ENCODE measurements at regions not wholly inside any gene's neighbourhood (a gene's known extent, or its start where the extent isn't known, plus 50 kb on each side); places are given as distances from the start of the nearest gene placed in this dataset.

GRCh38 chr13:34340534-34340933 lies 522.6 kb downstream of the RFC3 start:
- no peak for DNase-seq

- no peak for DNase-seq
Measured at GRCh38 chr13:34343413-34343940, 525.5 kb downstream of the RFC3 start.

- no peak for DNase-seq
Measured at GRCh38 chr13:34344816-34345215, 526.9 kb downstream of the RFC3 start.

GRCh38 chr13:34345258-34345965 lies 527.5 kb downstream of the RFC3 start:
- DNase-seq, result no peak

GRCh38 chr13:34346626-34347025 lies 528.7 kb downstream of the RFC3 start:
- no peak for DNase-seq

GRCh38 chr13:34347784-34348573 lies 530.0 kb downstream of the RFC3 start:
- DNase-seq, result no peak

GRCh38 chr13:34349091-34349722 lies 531.3 kb downstream of the RFC3 start:
- no peak for DNase-seq

GRCh38 chr13:34350671-34351070 lies 532.7 kb downstream of the RFC3 start:
- DNase-seq, result no peak

- DNase-seq, result no peak
Measured at GRCh38 chr13:34351134-34351533, 533.2 kb downstream of the RFC3 start.

- DNase-seq, result no peak
Measured at GRCh38 chr13:34352958-34353357, 535.0 kb downstream of the RFC3 start.

GRCh38 chr13:34356686-34357434 lies 538.9 kb downstream of the RFC3 start:
- DNase-seq, result no peak

GRCh38 chr13:34357435-34358232 lies 539.7 kb downstream of the RFC3 start:
- DNase-seq, result no peak

GRCh38 chr13:34358811-34359513 lies 541.0 kb downstream of the RFC3 start:
- no peak for DNase-seq

GRCh38 chr13:34360702-34361101 lies 542.8 kb downstream of the RFC3 start:
- no peak for DNase-seq

- DNase-seq, result no peak
Measured at GRCh38 chr13:34361560-34361959, 543.6 kb downstream of the RFC3 start.

- no peak for DNase-seq
Measured at GRCh38 chr13:34363266-34363665, 545.3 kb downstream of the RFC3 start.

- DNase-seq, result no peak
Measured at GRCh38 chr13:34364633-34365032, 546.7 kb downstream of the RFC3 start.

GRCh38 chr13:34369931-34370330 lies 552.0 kb downstream of the RFC3 start:
- DNase-seq, result no peak

- DNase-seq, result no peak
Measured at GRCh38 chr13:34371108-34371507, 553.2 kb downstream of the RFC3 start.

- DNase-seq, result no peak
Measured at GRCh38 chr13:34371645-34372395, 553.9 kb downstream of the RFC3 start.

GRCh38 chr13:34372581-34372980 lies 554.6 kb downstream of the RFC3 start:
- no peak for DNase-seq
